DND-41 (cell line): ENCODE measurements at regions not wholly inside any gene's neighbourhood (a gene's known extent, or its start where the extent isn't known, plus 50 kb on each side); places are given as distances from the start of the nearest gene placed in this dataset.

Source experiments
- EZH2 ChIP-seq: IDR thresholded peaks from 3 replicates; pipeline ENCODE4 v1.6.1; 2012; ENCODE audit warnings: borderline replicate concordance, low read depth, mild to moderate bottlenecking, moderate library complexity, low read length, inconsistent platforms; ENCODE audit not compliant: severe bottlenecking
- TF ChIP-seq, protein P1 (sequence below): IDR thresholded peaks from 2 replicates; pipeline ENCODE4 v1.5.1; 2012; ENCODE audit warnings: borderline replicate concordance, low read length, moderate library complexity, mild to moderate bottlenecking; ENCODE audit not compliant: poor library complexity, severe bottlenecking; ENCODE audit errors: extremely low read depth

DNA sequence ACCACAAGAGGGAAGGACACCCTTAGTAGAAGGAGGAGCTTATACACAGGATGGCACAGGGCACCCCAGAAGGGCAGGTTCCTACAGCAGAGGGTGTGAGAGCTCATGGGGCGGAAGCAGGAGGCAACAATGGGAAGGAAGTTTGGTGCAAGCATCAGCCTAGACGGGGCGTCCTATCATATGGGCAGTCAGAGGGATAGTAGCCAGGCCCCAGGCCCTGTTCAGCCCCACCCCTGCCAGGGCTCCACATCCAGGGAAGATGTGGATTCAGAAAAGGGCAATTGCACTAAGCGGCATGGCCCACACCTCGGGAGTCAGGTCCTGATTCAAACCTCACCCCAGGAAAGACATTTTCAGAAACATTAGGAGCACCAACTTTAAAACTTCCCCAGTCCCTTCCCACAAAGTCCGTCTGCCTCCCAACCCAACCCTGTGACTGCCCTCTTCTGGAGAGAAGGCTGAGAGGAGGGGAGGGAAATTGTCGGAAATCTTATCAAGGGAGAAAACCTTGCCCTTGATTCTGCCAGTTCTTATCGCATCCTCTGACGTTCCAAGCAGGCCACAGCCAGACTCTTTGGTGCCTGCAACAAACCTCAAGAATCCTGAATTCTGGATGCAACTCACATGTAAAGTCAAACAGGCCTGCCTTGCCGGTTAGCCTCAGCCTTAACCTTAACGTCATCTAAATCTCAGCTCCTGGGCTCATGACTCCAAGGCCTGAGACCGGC is 198.8 kb upstream of the CDH5 start:
- TF ChIP-seq, protein P1, sequence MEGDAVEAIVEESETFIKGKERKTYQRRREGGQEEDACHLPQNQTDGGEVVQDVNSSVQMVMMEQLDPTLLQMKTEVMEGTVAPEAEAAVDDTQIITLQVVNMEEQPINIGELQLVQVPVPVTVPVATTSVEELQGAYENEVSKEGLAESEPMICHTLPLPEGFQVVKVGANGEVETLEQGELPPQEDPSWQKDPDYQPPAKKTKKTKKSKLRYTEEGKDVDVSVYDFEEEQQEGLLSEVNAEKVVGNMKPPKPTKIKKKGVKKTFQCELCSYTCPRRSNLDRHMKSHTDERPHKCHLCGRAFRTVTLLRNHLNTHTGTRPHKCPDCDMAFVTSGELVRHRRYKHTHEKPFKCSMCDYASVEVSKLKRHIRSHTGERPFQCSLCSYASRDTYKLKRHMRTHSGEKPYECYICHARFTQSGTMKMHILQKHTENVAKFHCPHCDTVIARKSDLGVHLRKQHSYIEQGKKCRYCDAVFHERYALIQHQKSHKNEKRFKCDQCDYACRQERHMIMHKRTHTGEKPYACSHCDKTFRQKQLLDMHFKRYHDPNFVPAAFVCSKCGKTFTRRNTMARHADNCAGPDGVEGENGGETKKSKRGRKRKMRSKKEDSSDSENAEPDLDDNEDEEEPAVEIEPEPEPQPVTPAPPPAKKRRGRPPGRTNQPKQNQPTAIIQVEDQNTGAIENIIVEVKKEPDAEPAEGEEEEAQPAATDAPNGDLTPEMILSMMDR, result no peak
- no peak for TF ChIP-seq EZH2
